Tibial nerve (tissue), 4 donors: ENCODE measurements at regions not wholly inside any gene's neighbourhood (a gene's known extent, or its start where the extent isn't known, plus 50 kb on each side); places are given as distances from the start of the nearest gene placed in this dataset.

Source experiments
- CTCF ChIP-seq, 5 experiments: fragments of 200-600 bp in 3 of 5; fragments of 450-650 bp in 2 of 5; sonication (generic) in 3 of 5; IDR thresholded peaks; one replicate each; pipeline ENCODE4 v1.5.1; 2016 to 2019; ENCODE audit warnings: antibody characterized with exemption in 5 of 5, mild to moderate bottlenecking in 3 of 5, moderate library complexity in 2 of 5
- EP300 ChIP-seq, 2 donors: sonication (generic); formaldehyde crosslinking; IDR thresholded peaks; one replicate each; pipeline ENCODE4 v1.6.1; 2017; ENCODE audit warnings: antibody characterized with exemption in 2 of 2, mild to moderate bottlenecking in 1 of 2
- POLR2A ChIP-seq, 2 donors: fragments of 450-650 bp; IDR thresholded peaks; one replicate each; pipeline ENCODE4 v1.6.1; 2017; ENCODE audit warnings: antibody characterized with exemption in 2 of 2, mild to moderate bottlenecking in 2 of 2, moderate library complexity in 2 of 2

GRCh38 chr14:47959740-47960139 is 284.3 kb upstream of the MDGA2 start:
- TF ChIP-seq CTCF (IDR thresholded peaks at IDR 0.05), result no peak
- TF ChIP-seq POLR2A (IDR thresholded peaks at IDR 0.05), result no peak
- TF ChIP-seq EP300 (IDR thresholded peaks at IDR 0.05), result no peak
